Hepatocyte (in vitro differentiated cells): ENCODE measurements at regions not wholly inside any gene's neighbourhood (a gene's known extent, or its start where the extent isn't known, plus 50 kb on each side); places are given as distances from the start of the nearest gene placed in this dataset.
"Not testable (repeated sequence)": the region's sequence is repeated elsewhere in the genome, so short reads cannot be mapped to it uniquely, and the experiment has no call there.

Experiments used
- DNase-seq: peaks from one replicate; pipeline ENCODE4 v3.0.0-alpha.2; 2016; ENCODE audit warnings: low spot score
- H2AFZ ChIP-seq: fragments of 200-600 bp; sonication (generic); 2 replicates; pipeline ENCODE4 v1.6.0; 2016; ENCODE audit warnings: antibody characterized with exemption, mild to moderate bottlenecking
- H3K27ac ChIP-seq: fragments of 200-600 bp; sonication (generic); 2 replicates; pipeline ENCODE4 v1.5.1; 2016; ENCODE audit warnings: mild to moderate bottlenecking
- H3K27me3 ChIP-seq: fragments of 200-600 bp; sonication (generic); 2 replicates; pipeline ENCODE4 v1.6.1; 2016
- H3K36me3 ChIP-seq: fragments of 200-600 bp; sonication (generic); replicated peaks from 2 replicates; pipeline ENCODE4 v1.5.1; 2016; ENCODE audit warnings: low read depth; ENCODE audit not compliant: insufficient read depth
- H3K4me1 ChIP-seq: fragments of 200-600 bp; sonication (generic); 2 replicates; pipeline ENCODE4 v1.5.1; 2016; ENCODE audit warnings: mild to moderate bottlenecking, moderate library complexity; ENCODE audit not compliant: insufficient read depth
- H3K4me2 ChIP-seq: fragments of 200-600 bp; sonication (generic); 2 replicates; pipeline ENCODE4 v1.6.0; 2016
- H3K4me3 ChIP-seq: fragments of 200-600 bp; sonication (generic); 2 replicates; pipeline ENCODE4 v1.5.1; 2016; ENCODE audit warnings: mild to moderate bottlenecking
- H3K79me2 ChIP-seq: fragments of 200-600 bp; sonication (generic); 2 replicates; pipeline ENCODE4 v1.6.0; 2017; ENCODE audit warnings: mild to moderate bottlenecking
- H3K9me2 ChIP-seq: fragments of 200-600 bp; sonication (generic); replicated peaks from 2 replicates; pipeline ENCODE4 v1.6.0; 2017; ENCODE audit warnings: mild to moderate bottlenecking; ENCODE audit not compliant: insufficient read depth
- H3K9me3 ChIP-seq: fragments of 200-600 bp; sonication (generic); 2 replicates; pipeline ENCODE4 v1.5.1; 2016; ENCODE audit warnings: low read depth, mild to moderate bottlenecking
- H4K20me1 ChIP-seq: fragments of 200-600 bp; sonication (generic); 2 replicates; pipeline ENCODE4 v1.6.0; 2016; ENCODE audit warnings: mild to moderate bottlenecking; ENCODE audit not compliant: insufficient read depth, poor library complexity, severe bottlenecking
- EZH2 ChIP-seq: fragments of 200-600 bp; sonication (generic); IDR thresholded peaks from 2 replicates; pipeline ENCODE4 v1.6.1; 2016; ENCODE audit warnings: antibody characterized with exemption, mild to moderate bottlenecking, borderline replicate concordance
- EZH2phosphoT487 ChIP-seq: fragments of 200-600 bp; sonication (generic); IDR thresholded peaks from one replicate; pipeline ENCODE4 v1.6.1; 2018; ENCODE audit warnings: antibody characterized with exemption, mild to moderate bottlenecking, low read depth, moderate library complexity; ENCODE audit not compliant: unreplicated experiment, severe bottlenecking
- WGBS: methylation state at CpG from one replicate; pipeline ENCODE4 v1.1.6; 2016; ENCODE audit warnings: low lambda C conversion rate; ENCODE audit errors: missing lambda C conversion rate; 5-methylcytosine and 5-hydroxymethylcytosine counted together
- TF ChIP-seq, protein P1 (sequence below): fragments of 200-600 bp; sonication (generic); IDR thresholded peaks from 2 replicates; pipeline ENCODE4 v1.5.1; 2016; ENCODE audit warnings: antibody characterized with exemption, mild to moderate bottlenecking; ENCODE audit not compliant: poor library complexity

DNA sequence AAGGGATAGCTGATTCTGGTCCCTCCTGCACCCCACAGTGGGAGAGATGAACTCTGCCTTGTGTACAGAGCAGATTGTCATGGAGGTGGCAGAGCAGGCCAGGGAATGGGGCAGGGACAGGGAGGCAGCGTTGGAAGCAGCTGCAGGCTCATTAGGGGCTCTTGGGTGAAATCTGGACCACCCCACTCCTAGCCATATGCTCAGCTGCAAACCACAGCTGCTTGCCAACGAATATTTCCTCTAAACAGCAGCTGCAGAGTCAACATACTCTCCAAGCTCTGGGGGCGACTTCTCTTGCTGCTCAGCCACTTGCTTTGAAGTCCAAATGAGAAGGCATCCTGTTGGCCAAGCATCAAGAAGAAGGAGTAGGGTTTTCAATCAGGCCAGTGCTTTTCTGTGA is 302.3 kb upstream of the AUTS2 start:
- 80% methylated on average over 3 of the region's 3 CpGs for WGBS
- Histone ChIP-seq H3K9me3 (no peaks in the 10 kb centered on the region), H3K4me1 (no peaks in the 10 kb centered on the region), H4K20me1 (no peaks in the 10 kb centered on the region), H3K27me3 (no peaks in the 10 kb centered on the region), H3K4me2 (no peak overlapping the region), H3K9me2 (no peaks in the 10 kb centered on the region), H3K27ac (no peak overlapping the region), H2AFZ (no peak overlapping the region), H3K4me3 (no peak overlapping the region), H3K36me3 (no peaks in the 10 kb centered on the region), H3K79me2 (no peaks in the 10 kb centered on the region)
- DNase-seq = no peak
- no peak for TF ChIP-seq EZH2phosphoT487

DNA sequence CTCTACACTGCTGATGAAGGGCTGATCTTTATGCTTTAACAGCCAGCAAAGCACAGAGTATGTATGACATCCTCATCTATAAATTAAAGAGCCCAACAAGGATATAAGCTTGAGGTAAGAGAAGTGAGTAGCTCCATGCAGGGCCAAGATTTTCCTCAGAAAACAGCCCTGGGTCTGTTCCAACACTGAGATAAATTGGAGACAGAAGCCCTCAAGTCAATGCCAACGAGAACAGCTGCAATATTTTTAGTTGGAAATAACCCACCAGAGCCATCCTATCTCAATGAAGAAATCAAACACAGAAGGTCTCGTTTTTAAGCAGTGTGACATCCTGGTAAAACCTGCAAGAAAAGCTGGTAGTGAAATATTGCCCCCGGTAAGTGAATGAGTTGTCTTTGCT is 297.0 kb upstream of the AUTS2 start:
- Histone ChIP-seq H3K4me3 (no peak overlapping the region), H3K27ac (no peak overlapping the region), H3K79me2 (no peaks in the 10 kb centered on the region), H3K9me3 (no peaks in the 10 kb centered on the region), H2AFZ (no peak overlapping the region), H3K36me3 (no peaks in the 10 kb centered on the region), H3K9me2 (no peaks in the 10 kb centered on the region), H3K27me3 (no peaks in the 10 kb centered on the region), H4K20me1 (no peaks in the 10 kb centered on the region), H3K4me1 (no peaks in the 10 kb centered on the region), H3K4me2 (no peak overlapping the region)
- 67% methylated on average over 3 of the region's 3 CpGs for WGBS
- TF ChIP-seq, protein P1, sequence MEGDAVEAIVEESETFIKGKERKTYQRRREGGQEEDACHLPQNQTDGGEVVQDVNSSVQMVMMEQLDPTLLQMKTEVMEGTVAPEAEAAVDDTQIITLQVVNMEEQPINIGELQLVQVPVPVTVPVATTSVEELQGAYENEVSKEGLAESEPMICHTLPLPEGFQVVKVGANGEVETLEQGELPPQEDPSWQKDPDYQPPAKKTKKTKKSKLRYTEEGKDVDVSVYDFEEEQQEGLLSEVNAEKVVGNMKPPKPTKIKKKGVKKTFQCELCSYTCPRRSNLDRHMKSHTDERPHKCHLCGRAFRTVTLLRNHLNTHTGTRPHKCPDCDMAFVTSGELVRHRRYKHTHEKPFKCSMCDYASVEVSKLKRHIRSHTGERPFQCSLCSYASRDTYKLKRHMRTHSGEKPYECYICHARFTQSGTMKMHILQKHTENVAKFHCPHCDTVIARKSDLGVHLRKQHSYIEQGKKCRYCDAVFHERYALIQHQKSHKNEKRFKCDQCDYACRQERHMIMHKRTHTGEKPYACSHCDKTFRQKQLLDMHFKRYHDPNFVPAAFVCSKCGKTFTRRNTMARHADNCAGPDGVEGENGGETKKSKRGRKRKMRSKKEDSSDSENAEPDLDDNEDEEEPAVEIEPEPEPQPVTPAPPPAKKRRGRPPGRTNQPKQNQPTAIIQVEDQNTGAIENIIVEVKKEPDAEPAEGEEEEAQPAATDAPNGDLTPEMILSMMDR = no peak
- no peak for DNase-seq

DNA sequence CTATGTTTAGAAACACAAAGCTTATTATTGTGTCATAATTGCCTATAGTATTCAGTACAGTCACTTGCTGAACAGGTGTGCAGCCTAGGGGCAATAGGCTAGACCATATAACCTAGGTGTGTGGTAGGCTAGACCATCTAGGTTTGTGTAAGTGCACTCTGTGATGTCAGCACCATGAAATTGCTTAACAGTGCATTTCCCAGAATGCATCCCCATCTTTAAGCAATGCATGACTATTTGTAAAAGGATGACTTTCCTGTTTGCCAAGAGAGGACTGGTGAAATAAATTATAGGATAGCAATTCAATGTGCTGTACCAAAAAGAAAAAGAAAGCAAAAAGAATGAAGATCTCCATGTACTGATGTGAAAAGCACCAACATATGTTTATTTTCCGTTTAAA is 288.7 kb upstream of the AUTS2 start:
- Histone ChIP-seq H3K27me3 (no peaks in the 10 kb centered on the region), H3K4me1 (no peaks in the 10 kb centered on the region), H3K4me3 (no peak overlapping the region), H3K4me2 (no peak overlapping the region), H3K79me2 (no peaks in the 10 kb centered on the region), H4K20me1 (no peaks in the 10 kb centered on the region), H2AFZ (no peak overlapping the region), H3K9me3 (no peaks in the 10 kb centered on the region), H3K36me3 (no peaks in the 10 kb centered on the region), H3K27ac (no peak overlapping the region), H3K9me2 (no peaks in the 10 kb centered on the region)
- 95% methylated on average over 1 of the region's 1 CpG for WGBS
- TF ChIP-seq EZH2 = no peak
- no peak for DNase-seq

DNA sequence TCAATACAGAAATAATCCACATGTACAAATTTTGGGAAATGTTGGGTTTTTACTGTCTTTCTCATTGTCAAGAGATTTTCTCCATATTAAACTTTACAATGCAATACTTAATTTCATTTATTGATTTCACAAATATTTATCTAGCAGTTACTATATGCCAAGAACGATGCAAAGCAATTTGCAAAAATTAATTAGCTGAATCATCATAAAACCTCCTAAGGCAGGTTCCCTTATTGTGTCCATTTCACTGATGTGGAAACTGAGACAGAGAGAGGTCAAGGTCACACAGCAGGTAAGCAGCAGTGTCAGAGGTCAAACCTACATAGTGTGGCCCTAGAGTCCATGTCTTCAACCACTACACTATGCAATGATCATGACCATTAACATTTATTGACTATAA is 286.8 kb upstream of the AUTS2 start:
- Histone ChIP-seq H2AFZ (no peak overlapping the region), H3K4me3 (no peak overlapping the region), H3K27me3 (no peaks in the 10 kb centered on the region), H3K79me2 (no peaks in the 10 kb centered on the region), H3K9me3 (no peaks in the 10 kb centered on the region), H4K20me1 (no peaks in the 10 kb centered on the region), H3K9me2 (no peaks in the 10 kb centered on the region), H3K4me1 (no peaks in the 10 kb centered on the region), H3K4me2 (no peak overlapping the region), H3K36me3 (no peaks in the 10 kb centered on the region), H3K27ac (no peak overlapping the region)
- 83% methylated on average over 1 of the region's 1 CpG for WGBS
- no peak for DNase-seq
- TF ChIP-seq EZH2 (no peak), EZH2phosphoT487 (no peak)
- TF ChIP-seq, protein P1 = no peak

DNA sequence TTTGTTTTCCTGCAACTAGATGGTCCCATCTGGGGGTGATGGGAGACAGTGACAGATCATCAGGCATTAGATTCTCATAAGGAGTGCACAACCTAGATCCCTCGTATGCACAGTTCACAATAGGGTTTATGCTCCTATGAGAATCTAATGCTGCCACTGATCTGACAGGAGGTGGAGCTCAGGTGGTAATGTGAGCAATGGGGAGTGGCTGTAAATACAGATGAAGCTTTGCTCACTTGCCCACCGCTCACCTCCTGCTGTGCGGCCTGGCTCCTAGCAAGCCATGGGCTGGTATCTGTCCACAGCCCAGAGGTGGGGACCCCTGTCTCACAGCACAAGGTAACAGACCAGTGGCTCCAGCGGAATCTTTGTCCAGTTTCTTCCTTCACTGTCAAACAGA is 284.4 kb upstream of the AUTS2 start:
- not testable (repeated sequence) for H3K9me2 ChIP-seq, H3K4me2 ChIP-seq, H3K79me2 ChIP-seq, H2AFZ ChIP-seq, H3K4me3 ChIP-seq, H3K27ac ChIP-seq, H3K9me3 ChIP-seq, H3K36me3 ChIP-seq, DNase-seq, H4K20me1 ChIP-seq, H3K4me1 ChIP-seq, H3K27me3 ChIP-seq
- 92% methylated on average over 4 of the region's 4 CpGs for WGBS
